Panc1 (cell line): ENCODE measurements at regions not wholly inside any gene's neighbourhood (a gene's known extent, or its start where the extent isn't known, plus 50 kb on each side); places are given as distances from the start of the nearest gene placed in this dataset.

Experiments used
- ATAC-seq: fragments of 200-7000 bp; cut with Tn5 transposase; 2 replicates; pipeline ENCODE4 v1.9.1; 2020; ENCODE audit warnings: mild to moderate bottlenecking, moderate library complexity
- BruUV-seq: library from RNA; stranded (reverse); fragments of 400-500 nt; replicated peaks from 2 replicates; lab custom pipeline; 2021; lab: Mats Ljungman, UMichigan
- CTCF ChIA-PET: fragments of 300-600 bp; sonication (Branson Sonifier 250); formaldehyde crosslinking; loops from one replicate; lab custom pipeline; 2022; ENCODE audit warnings: antibody characterized with exemption; lab: Charles Lee
- POLR2A ChIA-PET: fragments of 300-600 bp; sonication (Branson Sonifier 250); formaldehyde crosslinking; loops from one replicate; lab custom pipeline; 2022; ENCODE audit warnings: antibody characterized with exemption; lab: Charles Lee
- DNase-seq: peaks from one replicate; pipeline ENCODE4 v3.0.0-alpha.2; 2010; ENCODE audit warnings: low read depth, low spot score
- H3K27ac ChIP-seq: 2 replicates; pipeline ENCODE4 v1.5.1; 2011; ENCODE audit warnings: mild to moderate bottlenecking, low read length, inconsistent platforms
- H3K27me3 ChIP-seq: fragments of 200-500 bp; sonication (Bioruptor generic); 2 replicates; pipeline ENCODE4 v1.6.0; 2014; ENCODE audit warnings: low read length, inconsistent platforms; ENCODE audit not compliant: control insufficient read depth, insufficient read depth
- H3K36me3 ChIP-seq: fragments of 200-500 bp; sonication (Bioruptor generic); 2 replicates; pipeline ENCODE4 v1.5.1; 2014; ENCODE audit warnings: inconsistent platforms, mild to moderate bottlenecking, low read length, moderate library complexity; ENCODE audit not compliant: control insufficient read depth, insufficient read depth
- H3K4me1 ChIP-seq: 2 replicates; pipeline ENCODE4 v1.5.1; 2011; ENCODE audit warnings: inconsistent platforms, mild to moderate bottlenecking, low read length, moderate library complexity; ENCODE audit not compliant: control insufficient read depth, insufficient read depth
- H3K4me3 ChIP-seq, 2 experiments: 2 replicates each; pipeline ENCODE4 v1.5.1; 2011 to 2012; ENCODE audit warnings: low read depth in 2 of 2, low read length in 2 of 2, mild to moderate bottlenecking in 2 of 2, inconsistent platforms in 1 of 2, moderate library complexity in 1 of 2
- H3K9me3 ChIP-seq: fragments of 200-500 bp; sonication (Bioruptor generic); 2 replicates; pipeline ENCODE4 v1.5.1; 2014; ENCODE audit warnings: low read depth, mild to moderate bottlenecking, inconsistent platforms, low read length, moderate library complexity; ENCODE audit not compliant: control insufficient read depth, insufficient read depth
- POLR2AphosphoS5 ChIP-seq: IDR thresholded peaks from 2 replicates; pipeline ENCODE4 v1.6.1; 2012; ENCODE audit warnings: mild to moderate bottlenecking, low read depth, low read length, moderate library complexity
- SIN3A ChIP-seq: IDR thresholded peaks from 2 replicates; pipeline ENCODE4 v1.6.1; 2012; ENCODE audit warnings: low read depth, mild to moderate bottlenecking, low read length, moderate library complexity, borderline replicate concordance; ENCODE audit not compliant: insufficient read depth
- TCF7L2 ChIP-seq: IDR thresholded peaks from 2 replicates; pipeline ENCODE4 v1.6.1; 2011; ENCODE audit warnings: mild to moderate bottlenecking, low read depth, low read length, inconsistent platforms
- in situ Hi-C: cut with HindIII; loops from 2 replicates; pipeline ENCODE4 v1.10.0; 2016; ENCODE audit warnings: low sequenced_read_pairs, low pct_unique_long_range_greater_than_20kb
- intact Hi-C: fragments of 100-400 bp; cut with micrococcal nuclease; formaldehyde crosslinking; loops from one replicate; pipeline ENCODE4 v1.10.0; 2022; ENCODE audit not compliant: unreplicated experiment
- TF ChIP-seq, protein P1 (sequence below), 2 experiments: IDR thresholded peaks; 2 replicates each; pipeline ENCODE4 v1.6.1; 2011 to 2012; ENCODE audit warnings: low read depth in 2 of 2, control low read depth in 1 of 2, low read length in 1 of 2, mild to moderate bottlenecking in 1 of 2, moderate library complexity in 1 of 2; ENCODE audit not compliant: insufficient read depth in 1 of 2
- TF ChIP-seq, protein P2 (sequence below): fragments of 450-650 bp; IDR thresholded peaks from 2 replicates; pipeline ENCODE4 v1.5.1; 2017; ENCODE audit warnings: mild to moderate bottlenecking

DNA sequence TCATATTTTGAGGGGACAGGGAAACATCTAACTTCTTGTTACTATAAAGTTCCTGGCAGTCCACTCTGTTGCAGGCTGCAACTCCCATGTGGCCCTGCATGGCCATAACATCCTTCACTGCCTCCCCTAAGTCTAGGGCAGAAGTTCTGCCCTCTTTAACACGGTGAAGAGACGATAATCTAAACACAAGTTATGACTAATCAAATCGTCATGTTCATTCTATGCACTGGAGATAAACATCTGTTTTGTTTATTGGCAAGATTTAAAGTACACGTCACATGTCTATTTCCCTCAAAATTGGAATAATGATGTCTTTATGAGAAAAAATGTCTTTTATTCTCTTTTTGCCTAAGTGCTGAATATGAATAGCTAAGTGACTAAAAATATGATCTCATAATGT lies 1629.4 kb downstream of the PCDH9 start:
- intact Hi-C loops, result no loop called here
- no peak overlapping the region for H3K4me3 ChIP-seq
- 0 out of 2 replicates have a peak, but pooled peaks cover 3% of the 10 kb centered on the region for H3K9me3 ChIP-seq
- H3K36me3 ChIP-seq, result no peaks in the 10 kb centered on the region
- BruUV-seq, result no TSS peak
- DNase-seq, result no peak
- H3K27ac ChIP-seq, result no peak overlapping the region
- no peaks in the 10 kb centered on the region for H3K4me1 ChIP-seq
- ATAC-seq, result no peak
- no peak for TF ChIP-seq SIN3A
- TF ChIP-seq, protein P1, sequence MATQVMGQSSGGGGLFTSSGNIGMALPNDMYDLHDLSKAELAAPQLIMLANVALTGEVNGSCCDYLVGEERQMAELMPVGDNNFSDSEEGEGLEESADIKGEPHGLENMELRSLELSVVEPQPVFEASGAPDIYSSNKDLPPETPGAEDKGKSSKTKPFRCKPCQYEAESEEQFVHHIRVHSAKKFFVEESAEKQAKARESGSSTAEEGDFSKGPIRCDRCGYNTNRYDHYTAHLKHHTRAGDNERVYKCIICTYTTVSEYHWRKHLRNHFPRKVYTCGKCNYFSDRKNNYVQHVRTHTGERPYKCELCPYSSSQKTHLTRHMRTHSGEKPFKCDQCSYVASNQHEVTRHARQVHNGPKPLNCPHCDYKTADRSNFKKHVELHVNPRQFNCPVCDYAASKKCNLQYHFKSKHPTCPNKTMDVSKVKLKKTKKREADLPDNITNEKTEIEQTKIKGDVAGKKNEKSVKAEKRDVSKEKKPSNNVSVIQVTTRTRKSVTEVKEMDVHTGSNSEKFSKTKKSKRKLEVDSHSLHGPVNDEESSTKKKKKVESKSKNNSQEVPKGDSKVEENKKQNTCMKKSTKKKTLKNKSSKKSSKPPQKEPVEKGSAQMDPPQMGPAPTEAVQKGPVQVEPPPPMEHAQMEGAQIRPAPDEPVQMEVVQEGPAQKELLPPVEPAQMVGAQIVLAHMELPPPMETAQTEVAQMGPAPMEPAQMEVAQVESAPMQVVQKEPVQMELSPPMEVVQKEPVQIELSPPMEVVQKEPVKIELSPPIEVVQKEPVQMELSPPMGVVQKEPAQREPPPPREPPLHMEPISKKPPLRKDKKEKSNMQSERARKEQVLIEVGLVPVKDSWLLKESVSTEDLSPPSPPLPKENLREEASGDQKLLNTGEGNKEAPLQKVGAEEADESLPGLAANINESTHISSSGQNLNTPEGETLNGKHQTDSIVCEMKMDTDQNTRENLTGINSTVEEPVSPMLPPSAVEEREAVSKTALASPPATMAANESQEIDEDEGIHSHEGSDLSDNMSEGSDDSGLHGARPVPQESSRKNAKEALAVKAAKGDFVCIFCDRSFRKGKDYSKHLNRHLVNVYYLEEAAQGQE (IDR thresholded peaks at IDR 0.05; ENCODE audit: insufficient read depth in 1 of 2, low read depth in 2 of 2, low read length in 1 of 2), result no peak
- TF ChIP-seq, protein P2, sequence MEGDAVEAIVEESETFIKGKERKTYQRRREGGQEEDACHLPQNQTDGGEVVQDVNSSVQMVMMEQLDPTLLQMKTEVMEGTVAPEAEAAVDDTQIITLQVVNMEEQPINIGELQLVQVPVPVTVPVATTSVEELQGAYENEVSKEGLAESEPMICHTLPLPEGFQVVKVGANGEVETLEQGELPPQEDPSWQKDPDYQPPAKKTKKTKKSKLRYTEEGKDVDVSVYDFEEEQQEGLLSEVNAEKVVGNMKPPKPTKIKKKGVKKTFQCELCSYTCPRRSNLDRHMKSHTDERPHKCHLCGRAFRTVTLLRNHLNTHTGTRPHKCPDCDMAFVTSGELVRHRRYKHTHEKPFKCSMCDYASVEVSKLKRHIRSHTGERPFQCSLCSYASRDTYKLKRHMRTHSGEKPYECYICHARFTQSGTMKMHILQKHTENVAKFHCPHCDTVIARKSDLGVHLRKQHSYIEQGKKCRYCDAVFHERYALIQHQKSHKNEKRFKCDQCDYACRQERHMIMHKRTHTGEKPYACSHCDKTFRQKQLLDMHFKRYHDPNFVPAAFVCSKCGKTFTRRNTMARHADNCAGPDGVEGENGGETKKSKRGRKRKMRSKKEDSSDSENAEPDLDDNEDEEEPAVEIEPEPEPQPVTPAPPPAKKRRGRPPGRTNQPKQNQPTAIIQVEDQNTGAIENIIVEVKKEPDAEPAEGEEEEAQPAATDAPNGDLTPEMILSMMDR, result no peak
- TF ChIP-seq POLR2AphosphoS5, result no peak
- TF ChIP-seq TCF7L2, result no peak
- in situ Hi-C loops, result no loop called here
- ChIA-PET CTCF (no interaction called here), POLR2A (no interaction called here)
- no peaks in the 10 kb centered on the region for H3K27me3 ChIP-seq

DNA sequence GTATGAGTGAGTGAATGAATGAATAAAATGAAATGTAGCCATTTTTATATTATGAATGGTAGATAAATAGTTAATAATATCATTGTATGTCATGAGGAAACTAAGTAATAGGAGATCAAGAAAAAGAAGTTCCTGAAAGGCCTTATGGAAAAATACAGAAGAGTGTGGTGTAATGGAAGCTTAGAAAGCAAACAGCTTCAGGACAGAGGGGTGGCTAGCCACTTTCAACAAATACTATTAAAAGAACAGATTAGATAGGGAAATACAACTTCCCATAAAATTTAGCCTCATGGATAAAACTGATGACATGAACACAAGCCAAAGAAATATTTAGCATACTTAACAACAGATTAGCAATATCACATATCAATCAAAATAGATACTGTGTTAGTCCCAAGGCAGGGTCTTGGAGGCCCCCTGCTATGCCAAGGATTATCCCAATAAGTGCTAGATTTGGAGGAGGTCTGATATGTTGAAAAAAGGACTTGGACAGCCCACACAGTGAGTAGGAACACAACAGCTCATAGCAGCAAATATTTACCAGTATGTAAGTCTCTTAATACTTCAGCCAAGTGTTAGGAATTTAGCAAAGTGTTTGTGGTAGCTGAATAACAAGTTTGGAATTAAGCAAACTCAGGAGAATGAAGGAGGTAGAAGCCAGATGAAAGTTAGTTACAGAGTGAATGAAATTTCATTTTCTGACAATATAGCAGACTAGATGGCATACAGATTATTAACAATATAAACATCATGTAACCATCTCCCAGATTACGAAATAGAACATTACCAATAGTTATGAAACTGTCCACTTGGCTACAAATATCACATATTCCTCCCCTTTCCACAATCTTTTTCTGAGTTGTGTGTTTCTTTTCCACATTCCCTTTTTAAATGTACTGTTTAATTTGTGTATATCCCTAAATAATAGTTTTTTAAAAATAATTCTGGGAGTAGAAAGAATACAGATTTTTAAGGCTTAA lies 1632.0 kb downstream of the PCDH9 start:
- DNase-seq (no peak), ATAC-seq (no peak)
- intact Hi-C loops, result no loop called here
- Histone ChIP-seq H3K36me3 (no peaks in the 10 kb centered on the region), H3K9me3 (0 out of 2 replicates have a peak, but pooled peaks cover 3% of the 10 kb centered on the region), H3K4me3 (no peak overlapping the region), H3K27me3 (no peaks in the 10 kb centered on the region), H3K27ac (peak overlapping the region; percentile 51; the same call in 1 of the 2 replicates), H3K4me1 (no peaks in the 10 kb centered on the region)
- in situ Hi-C loops, result no loop called here
- TF ChIP-seq, protein P1 (IDR thresholded peaks at IDR 0.05; ENCODE audit: insufficient read depth in 1 of 2, low read depth in 2 of 2, low read length in 1 of 2), result no peak
- TF ChIP-seq TCF7L2, result 0 out of 2 replicates have a peak, but pooled peaks have one; percentile 33
- ChIA-PET POLR2A (no interaction called here), CTCF (no interaction called here)
- no TSS peak for BruUV-seq
